ENCODE measurements at regions not wholly inside any gene's neighbourhood (a gene's known extent, or its start where the extent isn't known, plus 50 kb on each side); places are given as distances from the start of the nearest gene placed in this dataset.
"Not testable (repeated sequence)": the region's sequence is repeated elsewhere in the genome, so short reads cannot be mapped to it uniquely, and the experiment has no call there.

- in situ Hi-C loops (cut with HindIII; ENCODE audit: low pct_ligation_motif_present, low pct_unique_long_range_greater_than_20kb, low sequenced_read_pairs) = no loop called here
- DNase-seq = no peak
Observed at GRCh38 chr12:33222357-33222756, 217.3 kb downstream of the SYT10 start.

- no peak for DNase-seq
- in situ Hi-C loops (cut with HindIII; ENCODE audit: low pct_ligation_motif_present, low pct_unique_long_range_greater_than_20kb, low sequenced_read_pairs) = no loop called here
Observed at GRCh38 chr12:33205981-33206380, 233.6 kb downstream of the SYT10 start.

- DNase-seq; in situ Hi-C loops (cut with HindIII; ENCODE audit: low pct_ligation_motif_present, low pct_unique_long_range_greater_than_20kb, low sequenced_read_pairs): not testable (repeated sequence)
Observed at GRCh38 chr12:33194389-33194788, 245.2 kb downstream of the SYT10 start.

GRCh38 chr12:33192226-33192625, 247.4 kb downstream of the SYT10 start:
- in situ Hi-C loops (cut with HindIII; ENCODE audit: low pct_ligation_motif_present, low pct_unique_long_range_greater_than_20kb, low sequenced_read_pairs) = no loop called here
- DNase-seq = no peak

- no peak for DNase-seq
- in situ Hi-C loops (cut with HindIII; ENCODE audit: low pct_ligation_motif_present, low pct_unique_long_range_greater_than_20kb, low sequenced_read_pairs) = no loop called here
Observed at GRCh38 chr12:33187409-33187808, 252.2 kb downstream of the SYT10 start.

- in situ Hi-C loops (cut with HindIII; ENCODE audit: low pct_ligation_motif_present, low pct_unique_long_range_greater_than_20kb, low sequenced_read_pairs) = no loop called here
- DNase-seq = no peak
Observed at GRCh38 chr12:33184161-33184560, 255.5 kb downstream of the SYT10 start.

GRCh38 chr12:33182485-33182884, 257.1 kb downstream of the SYT10 start:
- DNase-seq = no peak
- in situ Hi-C loops (cut with HindIII; ENCODE audit: low pct_ligation_motif_present, low pct_unique_long_range_greater_than_20kb, low sequenced_read_pairs) = no loop called here

- in situ Hi-C loops (cut with HindIII; ENCODE audit: low pct_ligation_motif_present, low pct_unique_long_range_greater_than_20kb, low sequenced_read_pairs) = no loop called here
- DNase-seq = no peak
Observed at GRCh38 chr12:33180918-33181317, 258.7 kb downstream of the SYT10 start.

GRCh38 chr12:33166260-33166659, 269.7 kb upstream of the PKP2 start:
- in situ Hi-C loops (cut with HindIII; ENCODE audit: low pct_ligation_motif_present, low pct_unique_long_range_greater_than_20kb, low sequenced_read_pairs) = not testable (repeated sequence)

GRCh38 chr12:33156042-33156441, 259.5 kb upstream of the PKP2 start:
- in situ Hi-C loops (cut with HindIII; ENCODE audit: low pct_ligation_motif_present, low pct_unique_long_range_greater_than_20kb, low sequenced_read_pairs) = no loop called here
- no peak for DNase-seq

More at GRCh38 chr12:33166260-33166659, 269.7 kb upstream of the PKP2 start:
- not testable (repeated sequence) for DNase-seq

- DNase-seq; in situ Hi-C loops (cut with HindIII; ENCODE audit: low pct_ligation_motif_present, low pct_unique_long_range_greater_than_20kb, low sequenced_read_pairs): not testable (repeated sequence)
Observed at GRCh38 chr12:33147292-33147691, 250.7 kb upstream of the PKP2 start.

GRCh38 chr12:33129500-33129899, 232.9 kb upstream of the PKP2 start:
- no peak for DNase-seq
- in situ Hi-C loops (cut with HindIII; ENCODE audit: low pct_ligation_motif_present, low pct_unique_long_range_greater_than_20kb, low sequenced_read_pairs) = no loop called here

- in situ Hi-C loops (cut with HindIII; ENCODE audit: low pct_ligation_motif_present, low pct_unique_long_range_greater_than_20kb, low sequenced_read_pairs) = no loop called here
Observed at GRCh38 chr12:33125755-33126154, 229.2 kb upstream of the PKP2 start.

GRCh38 chr12:33116284-33116683, 219.7 kb upstream of the PKP2 start:
- no peak for DNase-seq
- in situ Hi-C loops (cut with HindIII; ENCODE audit: low pct_ligation_motif_present, low pct_unique_long_range_greater_than_20kb, low sequenced_read_pairs) = no loop called here

More at GRCh38 chr12:33125755-33126154, 229.2 kb upstream of the PKP2 start:
- DNase-seq = no peak

GRCh38 chr12:33115716-33116115, 219.1 kb upstream of the PKP2 start:
- in situ Hi-C loops (cut with HindIII; ENCODE audit: low pct_ligation_motif_present, low pct_unique_long_range_greater_than_20kb, low sequenced_read_pairs) = no loop called here
- DNase-seq = no peak

- no peak for DNase-seq
- in situ Hi-C loops (cut with HindIII; ENCODE audit: low pct_ligation_motif_present, low pct_unique_long_range_greater_than_20kb, low sequenced_read_pairs) = no loop called here
Observed at GRCh38 chr12:33111850-33112249, 215.3 kb upstream of the PKP2 start.

- DNase-seq; in situ Hi-C loops (cut with HindIII; ENCODE audit: low pct_ligation_motif_present, low pct_unique_long_range_greater_than_20kb, low sequenced_read_pairs): not testable (repeated sequence)
Observed at GRCh38 chr12:33107827-33108226, 211.2 kb upstream of the PKP2 start.

- no peak for DNase-seq
- in situ Hi-C loops (cut with HindIII; ENCODE audit: low pct_ligation_motif_present, low pct_unique_long_range_greater_than_20kb, low sequenced_read_pairs) = no loop called here
Observed at GRCh38 chr12:33093534-33093933, 197.0 kb upstream of the PKP2 start.

- in situ Hi-C loops (cut with HindIII; ENCODE audit: low pct_ligation_motif_present, low pct_unique_long_range_greater_than_20kb, low sequenced_read_pairs); DNase-seq: not testable (repeated sequence)
Observed at GRCh38 chr12:33087876-33088275, 191.3 kb upstream of the PKP2 start.

GRCh38 chr12:33076401-33076800, 179.8 kb upstream of the PKP2 start:
- DNase-seq; in situ Hi-C loops (cut with HindIII; ENCODE audit: low pct_ligation_motif_present, low pct_unique_long_range_greater_than_20kb, low sequenced_read_pairs): not testable (repeated sequence)
